ENCODE measurements at regions not wholly inside any gene's neighbourhood (a gene's known extent, or its start where the extent isn't known, plus 50 kb on each side); places are given as distances from the start of the nearest gene placed in this dataset.

GRCh38 chr9:82234160-82234943, 245.8 kb downstream of the SPATA31D1 start:
- no peak for DNase-seq

GRCh38 chr9:82242285-82242963, 253.9 kb downstream of the SPATA31D1 start:
- DNase-seq: no peak

GRCh38 chr9:82247318-82247717, 258.7 kb downstream of the SPATA31D1 start:
- DNase-seq: no peak

DNA sequence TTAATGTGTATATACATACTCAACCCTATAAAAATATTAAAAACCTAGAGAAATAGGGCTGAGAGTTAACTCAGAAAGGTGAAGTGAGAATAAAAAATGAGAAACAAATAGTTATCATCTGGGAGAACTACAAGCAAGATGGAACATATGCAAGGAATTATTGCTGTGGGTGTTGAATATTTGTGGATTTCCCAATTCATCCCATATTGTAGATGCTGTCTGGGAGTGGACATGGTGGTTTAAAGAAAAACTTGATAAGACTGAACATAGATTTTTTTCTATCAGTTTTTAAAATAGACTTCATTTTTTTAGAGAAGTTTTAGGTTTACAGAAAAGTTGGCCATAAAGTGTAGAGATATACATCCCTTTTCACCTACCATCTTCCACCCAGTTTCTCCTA, 263.5 kb downstream of the SPATA31D1 start:
- no peak for DNase-seq

DNA sequence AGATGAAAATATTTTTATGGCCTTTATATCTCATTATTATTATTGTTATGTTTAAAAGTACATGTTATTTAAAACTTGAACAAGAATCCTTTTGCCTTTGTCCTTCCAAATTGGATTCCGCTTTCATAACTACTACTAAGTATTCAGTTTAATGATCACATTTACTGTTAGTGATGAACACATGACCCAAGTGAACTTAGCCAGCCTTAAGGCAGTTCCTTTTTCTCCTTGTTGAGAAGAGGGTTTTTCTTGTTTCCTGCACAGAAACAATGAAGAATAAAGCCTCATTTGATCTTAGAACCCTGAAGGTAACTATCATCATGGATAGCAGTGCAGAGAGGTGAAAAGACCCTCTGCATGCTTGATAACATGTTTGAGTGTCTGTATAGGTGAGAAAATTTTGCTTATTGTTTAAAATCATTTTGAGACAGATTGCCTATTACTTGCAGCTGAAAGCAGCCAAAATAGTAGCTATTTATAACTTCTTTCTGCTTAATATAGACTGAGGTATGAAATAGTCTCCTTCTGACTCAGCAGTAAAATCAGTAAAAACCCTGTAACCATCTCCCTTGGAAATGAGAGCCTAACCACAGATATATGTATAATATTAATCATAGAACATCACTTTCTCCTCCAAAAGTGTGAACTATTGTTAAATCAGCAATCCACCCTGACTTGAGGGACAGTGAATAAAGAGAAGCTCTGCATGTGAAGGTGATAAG, 266.2 kb downstream of the SPATA31D1 start:
- no peak for DNase-seq

DNA sequence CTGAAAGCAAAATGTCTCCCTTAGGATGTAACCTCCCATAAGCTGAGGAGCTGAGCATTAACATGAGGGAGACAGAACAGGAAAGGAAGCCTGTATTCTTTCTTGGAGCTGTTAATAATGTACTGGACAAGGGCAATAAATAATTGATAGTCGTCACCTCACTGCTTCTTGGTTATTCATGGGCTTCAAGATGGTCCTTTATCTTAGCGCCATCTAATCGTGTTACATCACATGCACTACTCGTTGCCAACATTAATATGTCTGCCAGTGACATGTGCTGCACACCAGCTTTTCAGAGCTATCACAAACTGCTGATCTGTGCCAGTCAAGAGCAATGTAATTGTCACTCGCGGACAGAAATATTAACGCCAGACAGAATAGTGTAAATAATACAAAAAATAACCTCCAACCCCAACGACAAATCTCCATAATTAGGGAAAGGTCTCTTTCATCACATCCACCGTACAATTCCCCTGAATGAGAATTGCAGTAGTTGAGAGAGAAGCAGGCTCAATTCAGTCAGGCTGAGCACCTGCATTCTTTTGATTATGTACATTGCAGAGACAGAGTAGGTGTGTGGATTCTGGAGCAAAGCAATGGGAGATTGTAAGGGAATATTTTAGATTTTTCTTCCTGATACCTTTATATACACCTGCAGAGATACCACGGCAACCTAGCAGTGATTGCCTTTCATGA, 267.1 kb downstream of the SPATA31D1 start:
- DNase-seq: no peak

GRCh38 chr9:82260691-82261090, 272.1 kb downstream of the SPATA31D1 start:
- no peak for DNase-seq

- DNase-seq: no peak
These were observed 275.0 kb downstream of the SPATA31D1 start for GRCh38 chr9:82263619-82264018.

- no peak for DNase-seq
These were observed 282.6 kb downstream of the SPATA31D1 start for GRCh38 chr9:82271106-82271561.

GRCh38 chr9:82273121-82273520, 284.5 kb downstream of the SPATA31D1 start:
- no peak for DNase-seq

GRCh38 chr9:82275258-82275927, 286.8 kb downstream of the SPATA31D1 start:
- no peak for DNase-seq

GRCh38 chr9:82281066-82281465, 292.5 kb downstream of the SPATA31D1 start:
- DNase-seq: no peak

DNA sequence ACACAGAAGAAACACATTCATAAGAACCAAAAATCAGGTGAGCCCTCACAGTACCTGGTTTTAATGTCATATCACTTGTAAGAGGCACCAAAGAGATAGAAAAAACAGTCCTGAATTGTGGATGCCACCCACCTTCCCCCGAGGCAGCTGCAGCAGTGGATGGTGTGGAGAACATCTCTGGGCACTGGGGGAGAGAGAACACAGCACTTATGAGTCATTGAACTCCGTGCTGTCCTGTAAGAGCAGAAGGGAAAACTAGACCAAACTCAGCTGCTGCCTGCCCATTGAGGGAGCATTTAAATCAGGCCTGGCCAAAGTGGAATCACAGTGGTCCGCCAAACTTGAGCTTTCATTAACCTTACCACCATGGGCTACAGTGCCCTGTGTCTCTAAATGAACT, 296.2 kb downstream of the SPATA31D1 start:
- no peak for DNase-seq

DNA sequence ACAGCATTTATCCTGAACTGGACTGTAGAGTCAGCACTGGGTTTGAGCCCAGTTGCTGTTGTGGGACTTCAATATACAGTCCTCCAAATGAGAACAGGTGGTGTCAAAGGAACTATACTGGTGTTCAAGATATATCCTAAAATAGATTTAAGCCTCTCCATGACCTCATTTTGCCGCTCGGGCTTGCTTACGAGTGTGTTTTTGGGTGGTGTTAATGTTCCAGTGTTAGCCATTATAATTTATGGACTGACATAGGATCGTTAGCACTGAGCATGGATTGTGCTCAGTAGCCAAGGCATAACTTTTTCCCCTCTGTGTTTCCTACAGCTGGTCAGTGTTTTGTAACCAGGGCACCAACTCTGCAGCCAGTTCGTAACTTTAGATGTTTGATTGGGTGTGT, 306.6 kb downstream of the SPATA31D1 start:
- DNase-seq: no peak

GRCh38 chr9:82299870-82300269, 311.3 kb downstream of the SPATA31D1 start:
- no peak for DNase-seq

DNA sequence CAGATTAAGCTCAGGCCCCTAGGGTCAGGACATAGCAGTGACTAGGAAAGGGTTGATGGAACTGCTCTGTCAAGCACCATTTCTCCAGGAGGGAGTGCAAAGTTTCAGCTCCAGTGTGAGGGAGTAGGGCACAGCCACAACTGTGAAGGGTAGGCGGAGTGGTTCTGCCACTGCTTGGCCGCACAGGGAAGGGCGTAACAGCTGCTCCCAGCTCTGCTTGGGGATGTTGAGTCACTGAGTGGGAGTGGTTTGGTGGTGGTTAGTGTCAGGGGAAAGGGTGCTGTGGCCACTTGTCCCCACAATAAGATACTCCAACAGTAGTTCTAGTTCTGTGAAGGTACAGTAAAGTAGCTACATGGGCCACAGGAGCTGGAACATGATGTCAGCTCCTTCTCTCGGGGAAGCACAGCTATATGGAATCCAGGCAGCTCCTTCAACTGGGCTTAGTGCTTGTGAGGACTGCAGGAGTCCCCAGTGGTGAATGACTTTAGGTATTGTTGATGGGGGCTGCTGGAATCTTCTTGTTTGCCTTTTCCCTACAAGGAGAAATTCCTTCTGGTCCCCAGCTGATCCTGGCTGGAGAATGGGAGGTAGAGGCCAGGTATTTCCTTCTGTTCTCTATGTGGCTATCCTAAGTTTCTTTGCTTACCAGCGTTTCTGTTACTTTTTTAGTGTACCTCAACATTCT, 314.5 kb downstream of the SPATA31D1 start:
- no peak for DNase-seq

DNA sequence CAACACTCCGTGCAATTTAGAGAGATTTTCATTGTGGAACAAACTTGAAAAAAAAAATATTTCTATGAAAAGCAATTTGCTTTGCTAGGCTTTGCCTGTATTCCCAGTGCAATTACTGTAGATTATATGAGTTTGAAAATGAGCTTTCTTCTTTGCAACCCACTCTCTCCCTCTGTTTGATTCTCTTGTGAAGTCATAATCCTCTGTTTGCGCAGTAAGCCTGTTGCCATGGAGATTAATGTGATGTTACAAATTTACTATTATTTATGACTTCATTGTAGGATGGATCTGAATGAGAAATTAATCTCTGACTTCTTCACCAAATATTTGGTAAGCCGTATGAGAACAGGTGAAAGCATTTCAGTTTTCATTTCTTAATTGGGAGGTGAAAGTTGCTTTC, 320.3 kb downstream of the SPATA31D1 start:
- no peak for DNase-seq

- no peak for DNase-seq
These were observed 325.1 kb downstream of the SPATA31D1 start for GRCh38 chr9:82313697-82314096.

DNA sequence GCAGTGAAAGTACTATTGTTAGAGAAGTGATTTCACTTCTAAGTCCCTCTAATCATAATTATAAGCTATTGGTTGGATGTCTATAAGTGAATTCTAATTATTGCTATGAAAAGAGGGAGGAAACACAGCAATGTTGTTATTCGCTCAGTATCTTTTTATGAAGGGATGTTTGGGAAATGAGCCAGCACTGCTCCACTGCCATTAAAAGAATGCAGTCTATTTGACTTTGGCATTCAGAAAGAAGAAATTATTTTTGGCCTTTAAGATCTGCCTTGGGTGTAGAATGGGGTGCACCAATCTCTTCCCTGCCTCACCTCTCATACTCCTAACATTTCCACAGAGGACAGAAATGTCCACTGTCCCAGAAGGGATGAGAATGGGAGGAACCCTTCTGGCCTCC, 332.0 kb downstream of the SPATA31D1 start:
- DNase-seq: no peak

DNA sequence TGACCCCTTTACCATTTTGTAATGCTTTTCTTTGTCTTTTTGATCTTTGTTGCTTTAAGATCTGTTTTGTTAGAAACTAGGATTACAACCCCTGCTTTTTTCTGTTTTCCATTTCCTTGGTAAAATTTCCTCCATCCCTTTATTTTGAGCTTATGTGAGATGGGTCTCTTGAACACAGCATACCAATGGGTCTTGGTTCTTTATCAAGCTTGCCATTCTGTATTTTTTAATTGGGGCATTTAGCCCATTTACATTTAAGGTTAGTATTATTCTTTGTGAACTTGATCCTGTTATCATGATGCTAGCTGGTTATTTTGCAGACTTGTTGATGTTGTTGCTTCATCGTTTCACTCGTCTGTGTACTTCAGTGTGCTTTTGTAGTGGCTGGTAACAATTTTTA, 337.3 kb downstream of the SPATA31D1 start:
- DNase-seq: no peak

DNA sequence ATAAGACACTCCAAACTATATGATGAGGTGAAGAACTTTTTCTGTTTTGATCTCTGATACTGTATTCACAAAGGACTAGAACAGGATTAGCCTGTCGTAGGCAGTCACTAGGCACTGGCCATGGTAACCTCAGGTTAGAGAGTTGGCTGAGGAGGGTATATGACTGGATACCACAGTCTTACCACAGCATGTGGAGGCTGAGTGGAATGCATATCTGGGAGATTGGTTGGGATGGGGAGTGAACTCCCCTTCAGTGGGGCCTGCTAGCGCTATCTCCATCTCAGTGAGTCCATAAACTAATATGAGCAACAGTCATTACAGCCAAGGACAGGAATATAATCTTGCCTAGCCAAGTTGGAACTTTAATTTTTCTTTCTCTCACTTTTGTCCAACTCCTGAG, 339.1 kb downstream of the SPATA31D1 start:
- DNase-seq: no peak

DNA sequence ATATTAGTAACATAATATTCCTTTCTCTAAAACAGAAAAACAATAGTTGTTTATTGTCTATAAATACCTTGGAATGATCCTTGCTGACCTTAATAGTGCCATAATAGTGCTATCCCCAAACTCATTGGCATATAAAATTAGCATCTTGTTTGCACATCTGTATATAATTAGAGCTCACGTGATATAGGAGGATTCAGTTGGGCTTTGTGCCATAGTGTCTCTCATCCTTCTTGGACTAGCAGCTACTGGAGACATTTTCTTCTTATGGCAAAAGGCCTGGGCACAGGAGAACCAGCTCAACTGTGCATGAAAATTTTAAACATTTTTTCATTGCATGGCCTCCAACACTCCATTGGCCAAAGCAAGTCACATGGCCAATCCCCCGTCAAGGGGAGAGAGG, 342.5 kb downstream of the SPATA31D1 start:
- no peak for DNase-seq

Measured in T-helper 1 cell (primary cell).